H1 (cell line): ENCODE measurements at regions not wholly inside any gene's neighbourhood (a gene's known extent, or its start where the extent isn't known, plus 50 kb on each side); places are given as distances from the start of the nearest gene placed in this dataset.

Experiments
- CTCF ChIA-PET: fragments of 300-600 bp; sonication (Branson Sonifier 250); formaldehyde crosslinking; loops from one replicate; lab custom pipeline; 2021; ENCODE audit not compliant: partially characterized antibody; lab: Charles Lee
- POLR2A ChIA-PET: fragments of 300-600 bp; sonication (Branson Sonifier 250); formaldehyde crosslinking; loops from one replicate; lab custom pipeline; 2021; ENCODE audit warnings: inconsistent platforms; ENCODE audit not compliant: partially characterized antibody; lab: Charles Lee
- DNase-seq, 2 experiments: peaks; one replicate each; pipeline versions ENCODE4 v3.0.0 to v3.0.0-alpha.2; 2010 to 2022; ENCODE audit warnings: low spot score in 2 of 2, low read depth in 1 of 2, mixed read lengths in 1 of 2
- FAIRE-seq: peaks from 2 replicates; lab custom pipeline; 2011; peaks lifted over from hg19 to GRCh38; lab: Jason Lieb, UNC
- H2AFZ ChIP-seq: 2 replicates; pipeline ENCODE4 v1.8.1; 2012; ENCODE audit warnings: low read length, inconsistent platforms
- H2AK5ac ChIP-seq: 2 replicates; pipeline ENCODE4 v1.6.1; 2013; ENCODE audit warnings: low read depth, low read length
- H2BK120ac ChIP-seq: replicated peaks from 2 replicates; pipeline ENCODE3; 2013; ENCODE audit warnings: low read depth, low read length, inconsistent platforms
- H2BK12ac ChIP-seq: 2 replicates; pipeline ENCODE4 v1.6.1; 2013; ENCODE audit warnings: low read depth, low read length
- H2BK15ac ChIP-seq: 2 replicates; pipeline ENCODE4 v1.6.1; 2013; ENCODE audit warnings: low read length
- H2BK20ac ChIP-seq: 2 replicates; pipeline ENCODE4 v1.6.1; 2013; ENCODE audit warnings: low read length
- H2BK5ac ChIP-seq: 2 replicates; pipeline ENCODE4 v1.6.1; 2013; ENCODE audit warnings: low read depth, low read length
- H3K14ac ChIP-seq: 2 replicates; pipeline ENCODE4 v1.6.1; 2013; ENCODE audit warnings: inconsistent platforms; ENCODE audit not compliant: insufficient read length
- H3K18ac ChIP-seq: 2 replicates; pipeline ENCODE4 v1.6.1; 2013; ENCODE audit warnings: low read length; ENCODE audit errors: extremely low read depth
- H3K23ac ChIP-seq: 2 replicates; pipeline ENCODE4 v1.6.1; 2013; ENCODE audit warnings: inconsistent platforms; ENCODE audit not compliant: insufficient read length
- H3K23me2 ChIP-seq: 2 replicates; pipeline ENCODE4 v1.6.1; 2013; ENCODE audit warnings: low read depth, low read length
- H3K27ac ChIP-seq: 2 replicates; pipeline ENCODE4 v1.6.1; 2011; ENCODE audit warnings: low read depth, low read length, inconsistent platforms
- H3K27me3 ChIP-seq, 4 experiments: replicated peaks in 1 of 4; 1 replicate in 1 of 4; 2 replicates in 3 of 4; pipeline versions ENCODE4 v1.6.1 to v1.8.1; 2011 to 2013; ENCODE audit warnings: low read length in 3 of 4, mild to moderate bottlenecking in 3 of 4, inconsistent platforms in 2 of 4, mixed read lengths in 2 of 4, moderate library complexity in 1 of 4; ENCODE audit not compliant: control insufficient read depth in 3 of 4, insufficient read depth in 3 of 4; ENCODE audit errors: extremely low read depth in 1 of 4
- H3K36me3 ChIP-seq, 4 experiments: 2 replicates each; pipeline versions ENCODE4 v1.6.1 to v1.8.1; 2011 to 2013; ENCODE audit warnings: mild to moderate bottlenecking in 4 of 4, low read length in 3 of 4, moderate library complexity in 2 of 4, control low read depth in 1 of 4, inconsistent platforms in 1 of 4; ENCODE audit not compliant: insufficient read depth in 4 of 4, control insufficient read depth in 2 of 4
- H3K4ac ChIP-seq: replicated peaks from 2 replicates; pipeline ENCODE3; 2013; ENCODE audit warnings: low read length, low read depth, mixed read lengths, inconsistent platforms; ENCODE audit not compliant: insufficient read length
- H3K4me1 ChIP-seq, 4 experiments: replicated peaks in 1 of 4; 1 replicate in 1 of 4; 2 replicates in 3 of 4; pipeline versions ENCODE4 v1.6.1 to v1.8.1; 2011 to 2013; ENCODE audit warnings: low read length in 3 of 4, inconsistent platforms in 2 of 4, mixed read lengths in 1 of 4; ENCODE audit not compliant: insufficient read depth in 4 of 4, control insufficient read depth in 3 of 4
- H3K4me2 ChIP-seq, 2 experiments: 2 replicates each; pipeline versions ENCODE4 v1.6.1 to v1.8.1; 2011 to 2013; ENCODE audit warnings: low read depth in 2 of 2, low read length in 2 of 2, control low read depth in 1 of 2, inconsistent platforms in 1 of 2, mild to moderate bottlenecking in 1 of 2; ENCODE audit not compliant: insufficient read depth in 1 of 2
- H3K4me3 ChIP-seq, 4 experiments: fragments of 200-600, 300-600 bp in 1 of 4; sonication (generic), shearing (Covaris generic), sonication (Bioruptor Twin) in 1 of 4; 2 replicates each; pipeline versions ENCODE4 v1.5.1 to v1.8.1; 2011 to 2016; ENCODE audit warnings: low read length in 4 of 4, low read depth in 3 of 4, control low read depth in 2 of 4, inconsistent platforms in 2 of 4, mild to moderate bottlenecking in 2 of 4, mixed read lengths in 1 of 4, moderate library complexity in 1 of 4; ENCODE audit not compliant: insufficient read depth in 2 of 4; ENCODE audit errors: extremely low read depth in 1 of 4
- H3K56ac ChIP-seq: replicated peaks from 2 replicates; pipeline ENCODE3; 2013; ENCODE audit warnings: low read depth, mild to moderate bottlenecking, mixed read lengths, low read length, inconsistent platforms; ENCODE audit not compliant: insufficient read length
- H3K79me1 ChIP-seq: 2 replicates; pipeline ENCODE4 v1.6.1; 2013; ENCODE audit warnings: low read depth, low read length, control low read depth
- H3K79me2 ChIP-seq, 2 experiments: 2 replicates each; pipeline versions ENCODE4 v1.6.1 to v1.8.1; 2012 to 2013; ENCODE audit warnings: low read length in 2 of 2, mild to moderate bottlenecking in 2 of 2, inconsistent platforms in 1 of 2; ENCODE audit not compliant: insufficient read depth in 2 of 2, control insufficient read depth in 1 of 2
- H3K9ac ChIP-seq, 4 experiments: replicated peaks in 1 of 4; 1 replicate in 1 of 4; 2 replicates in 3 of 4; pipeline versions ENCODE4 v1.6.1 to v1.8.1; 2011 to 2013; ENCODE audit warnings: low read depth in 3 of 4, low read length in 3 of 4, control low read depth in 2 of 4, mild to moderate bottlenecking in 2 of 4, moderate library complexity in 2 of 4, inconsistent platforms in 1 of 4; ENCODE audit errors: extremely low read depth in 1 of 4
- H3K9me3 ChIP-seq, 2 experiments: 2 replicates each; pipeline versions ENCODE4 v1.6.1 to v1.8.1; 2012 to 2013; ENCODE audit warnings: mild to moderate bottlenecking in 2 of 2, moderate library complexity in 2 of 2, control low read depth in 1 of 2, inconsistent platforms in 1 of 2, low read depth in 1 of 2, low read length in 1 of 2, mixed read lengths in 1 of 2; ENCODE audit not compliant: insufficient read depth in 2 of 2
- H4K20me1 ChIP-seq, 2 experiments: replicated peaks in 1 of 2; 2 replicates each; pipeline versions ENCODE3 to v1.8.1; 2011 to 2013; ENCODE audit warnings: inconsistent platforms in 2 of 2, low read length in 2 of 2, mild to moderate bottlenecking in 1 of 2; ENCODE audit not compliant: insufficient read depth in 2 of 2, control insufficient read depth in 1 of 2
- H4K5ac ChIP-seq: 2 replicates; pipeline ENCODE4 v1.6.1; 2013; ENCODE audit warnings: low read length, low read depth, mixed read lengths, inconsistent platforms; ENCODE audit not compliant: insufficient read length
- H4K8ac ChIP-seq: 2 replicates; pipeline ENCODE4 v1.8.0; 2013; ENCODE audit warnings: mild to moderate bottlenecking, moderate library complexity, low read length, inconsistent platforms; ENCODE audit not compliant: insufficient read depth; ENCODE audit errors: extremely low read depth
- H4K91ac ChIP-seq: replicated peaks from 2 replicates; pipeline ENCODE3; 2013; ENCODE audit warnings: low read length, mixed read lengths, inconsistent platforms; ENCODE audit not compliant: insufficient read length
- ASH2L ChIP-seq: fragments of 200-600, 300-600 bp; sonication (generic); IDR thresholded peaks from one replicate; pipeline ENCODE4 v1.7.1; 2017; ENCODE audit warnings: low read length
- BACH1 ChIP-seq: IDR thresholded peaks from 2 replicates; pipeline ENCODE4 v1.6.1; 2012; ENCODE audit warnings: low read length, improper control_type of control experiment
- BRCA1 ChIP-seq: IDR thresholded peaks from 2 replicates; pipeline ENCODE4 v1.6.1; 2012; ENCODE audit warnings: low read depth, low read length, improper control_type of control experiment
- CHD2 ChIP-seq: IDR thresholded peaks from 2 replicates; pipeline ENCODE4 v1.6.1; 2012; ENCODE audit warnings: low read length, improper control_type of control experiment
- HDAC2 ChIP-seq, 2 experiments: fragments of 300-600 bp in 1 of 2; sonication (generic) in 1 of 2; IDR thresholded peaks; 2 replicates each; pipeline ENCODE4 v1.6.1; 2011 to 2012; ENCODE audit warnings: low read depth in 2 of 2, low read length in 2 of 2, mild to moderate bottlenecking in 2 of 2, moderate library complexity in 2 of 2, borderline replicate concordance in 1 of 2, inconsistent platforms in 1 of 2
- TAF1 ChIP-seq: IDR thresholded peaks from 2 replicates; pipeline ENCODE4 v1.6.1; 2011; ENCODE audit warnings: mild to moderate bottlenecking, low read depth, low read length
- TCF12 ChIP-seq: IDR thresholded peaks from 2 replicates; pipeline ENCODE4 v1.6.1; 2011; ENCODE audit warnings: low read depth, mild to moderate bottlenecking, low read length
- WGBS, 2 experiments: shearing (Covaris generic) in 1 of 2; methylation state at CpG; one replicate each; pipeline versions ENCODE4 v1.1.6 to v1.1.7; 2013 to 2015; ENCODE audit warnings: low lambda C conversion rate in 2 of 2, mixed read lengths in 2 of 2, inconsistent platforms in 1 of 2, low coverage in 1 of 2, missing lambda C conversion rate in 1 of 2; ENCODE audit not compliant: insufficient replicate concordance in 2 of 2, insufficient coverage in 1 of 2, insufficient read length in 1 of 2; ENCODE audit errors: extremely low coverage in 1 of 2, missing lambda C conversion rate in 1 of 2; 5-methylcytosine and 5-hydroxymethylcytosine counted together
- TF ChIP-seq, protein P1 (sequence below): IDR thresholded peaks from 2 replicates; pipeline ENCODE4 v1.6.1; 2011; ENCODE audit warnings: low read length, improper control_type of control experiment
- TF ChIP-seq, protein P2 (sequence below): IDR thresholded peaks from 2 replicates; pipeline ENCODE4 v1.6.1; 2012; ENCODE audit warnings: low read length, inconsistent platforms

GRCh38 chr12:124392667-124393413, 97.9 kb downstream of the RFLNA start:
- H3K79me1 ChIP-seq = no peaks in the 10 kb centered on the region; the same call in 1 of the 2 replicates
- no peak overlapping the region for H3K23ac ChIP-seq
- FAIRE-seq (no peak), DNase-seq (peak in 1 of 2 experiments; percentile 55)
- WGBS, 2 experiments = 72% methylated on average over 19 of the region's 20 CpGs; no CpG with 5 or more reads in 1 of the 2 experiments
- H4K20me1 ChIP-seq = peaks cover 11 to 14% of the 10 kb centered on the region in 2 experiments
- no peak overlapping the region for H3K4me3 ChIP-seq
- H2AFZ ChIP-seq = no peak overlapping the region
- no peak overlapping the region for H2BK120ac ChIP-seq
- no peak overlapping the region for H4K8ac ChIP-seq
- H3K4ac ChIP-seq = no peak overlapping the region
- POLR2A ChIA-PET = interaction anchor here (0.8 to 3.3 kb wide), 2 partner anchors 12 to 120 kb away, joined by 3 to 9 read pairs; no protein-coding TSS in a partner anchor
- 0 out of 2 replicates have a peak overlapping the region, but pooled peaks have one; percentile 39 for H2BK12ac ChIP-seq
- H3K79me2 ChIP-seq = no peaks in the 10 kb centered on the region; a peak in 1 of 4 replicates
- H3K18ac ChIP-seq = peak overlapping the region; percentile 19; the same call in 1 of the 2 replicates
- H2BK20ac ChIP-seq = no peak overlapping the region
- no peak overlapping the region for H3K27ac ChIP-seq
- H3K14ac ChIP-seq = no peak overlapping the region
- peak overlapping the region; percentile 89 for H4K91ac ChIP-seq
- H2BK15ac ChIP-seq = no peak overlapping the region
- no peak overlapping the region for H3K9ac ChIP-seq
- no peak overlapping the region for H3K4me2 ChIP-seq
- peaks cover 7% of the 10 kb centered on the region; the same call in 1 of the 2 replicates for H3K23me2 ChIP-seq
- CTCF ChIA-PET = interaction anchor here (0.6 to 2.4 kb wide), 10 partner anchors 10 to 317 kb away, joined by 3 to 12 read pairs (median 4); no protein-coding TSS in a partner anchor
- no peak overlapping the region for H4K5ac ChIP-seq
- peaks cover 4 to 11% (median 6%) of the 10 kb centered on the region in 4 experiments; a peak in 5 of 8 replicates for H3K36me3 ChIP-seq
- H3K9me3 ChIP-seq = no peaks in the 10 kb centered on the region
- no peak overlapping the region for H2AK5ac ChIP-seq
- no peaks in the 10 kb centered on the region for H3K27me3 ChIP-seq
- peaks cover 0 to 25% (median 17%) of the 10 kb centered on the region in 4 experiments; a peak in 6 of 7 replicates for H3K4me1 ChIP-seq
- peak overlapping the region; percentile 78 for H2BK5ac ChIP-seq
- no peak overlapping the region for H3K56ac ChIP-seq
- TF ChIP-seq BACH1 (no peak), HDAC2 (IDR thresholded peaks at IDR 0.05; ENCODE audit: borderline replicate concordance in 1 of 2, low read depth in 2 of 2, low read length in 2 of 2) (no peak), BRCA1 (no peak), TAF1 (no peak), TCF12 (no peak), ASH2L (no peak), CHD2 (no peak)
- TF ChIP-seq, protein P1, sequence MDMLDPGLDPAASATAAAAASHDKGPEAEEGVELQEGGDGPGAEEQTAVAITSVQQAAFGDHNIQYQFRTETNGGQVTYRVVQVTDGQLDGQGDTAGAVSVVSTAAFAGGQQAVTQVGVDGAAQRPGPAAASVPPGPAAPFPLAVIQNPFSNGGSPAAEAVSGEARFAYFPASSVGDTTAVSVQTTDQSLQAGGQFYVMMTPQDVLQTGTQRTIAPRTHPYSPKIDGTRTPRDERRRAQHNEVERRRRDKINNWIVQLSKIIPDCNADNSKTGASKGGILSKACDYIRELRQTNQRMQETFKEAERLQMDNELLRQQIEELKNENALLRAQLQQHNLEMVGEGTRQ = no peak
- TF ChIP-seq, protein P2, sequence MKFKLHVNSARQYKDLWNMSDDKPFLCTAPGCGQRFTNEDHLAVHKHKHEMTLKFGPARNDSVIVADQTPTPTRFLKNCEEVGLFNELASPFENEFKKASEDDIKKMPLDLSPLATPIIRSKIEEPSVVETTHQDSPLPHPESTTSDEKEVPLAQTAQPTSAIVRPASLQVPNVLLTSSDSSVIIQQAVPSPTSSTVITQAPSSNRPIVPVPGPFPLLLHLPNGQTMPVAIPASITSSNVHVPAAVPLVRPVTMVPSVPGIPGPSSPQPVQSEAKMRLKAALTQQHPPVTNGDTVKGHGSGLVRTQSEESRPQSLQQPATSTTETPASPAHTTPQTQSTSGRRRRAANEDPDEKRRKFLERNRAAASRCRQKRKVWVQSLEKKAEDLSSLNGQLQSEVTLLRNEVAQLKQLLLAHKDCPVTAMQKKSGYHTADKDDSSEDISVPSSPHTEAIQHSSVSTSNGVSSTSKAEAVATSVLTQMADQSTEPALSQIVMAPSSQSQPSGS = no peak
